ENCODE measurements at regions not wholly inside any gene's neighbourhood (a gene's known extent, or its start where the extent isn't known, plus 50 kb on each side); places are given as distances from the start of the nearest gene placed in this dataset.

DNA sequence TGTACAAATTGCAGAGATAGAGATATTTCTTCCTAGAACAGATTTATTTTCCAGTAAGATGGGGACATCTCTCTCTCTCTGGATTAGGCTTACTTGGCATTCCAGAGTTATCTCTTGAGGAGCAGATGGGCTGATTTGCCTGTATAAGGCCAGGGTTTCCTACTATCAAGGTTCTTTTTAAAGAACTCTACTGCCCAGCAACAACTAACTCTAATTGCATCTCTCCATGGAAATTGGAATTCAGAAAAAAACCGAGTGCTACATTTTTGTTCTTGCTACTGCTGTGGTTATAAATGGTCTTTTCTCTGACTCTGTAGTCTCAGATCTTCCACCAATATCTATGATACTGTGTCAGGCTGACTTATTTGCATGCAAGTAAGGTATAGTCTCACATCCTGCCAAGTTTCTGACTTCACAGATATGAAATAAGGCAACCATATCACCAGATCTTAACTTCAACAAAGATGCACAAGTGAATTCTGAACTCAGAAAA lies 161.1 kb downstream of the CRPPA start:
- intact Hi-C loops (cut with micrococcal nuclease) (loop anchor here (2.0 to 10.0 kb wide), 3 partner anchors 233 to 495 kb away; partner anchors contain the start of genes ANKMY2 and TSPAN13), in situ Hi-C loops (cut with MboI) (loop anchor here (10.0 kb wide), 1 partner anchor 305 kb away; no protein-coding TSS in a partner anchor)
- H3K4me2 ChIP-seq (ENCODE audit: insufficient read depth, low read length), result peak overlapping the region; percentile 34; the same call in 1 of the 2 replicates
- FAIRE-seq (no peak), ATAC-seq (peak; percentile 60), DNase-seq (ENCODE audit: extremely low read depth in 1 of 4, low spot score in 3 of 4) (peak; percentile 25 to 75 (median 32))
- H3K9me3 ChIP-seq (replicated peaks; ENCODE audit: control insufficient read depth, insufficient read depth, low read depth, low read length), result peaks cover 2% of the 10 kb centered on the region; the same call in 1 of the 2 replicates
- no peaks in the 10 kb centered on the region for H4K20me1 ChIP-seq (replicated peaks; ENCODE audit: control insufficient read depth, insufficient read depth, low read length)
- peaks cover 38% of the 10 kb centered on the region for H3K79me2 ChIP-seq (ENCODE audit: control insufficient read depth, insufficient read depth, low read length)
- H2AFZ ChIP-seq (ENCODE audit: low read depth, low read length), result no peak overlapping the region
- no peak overlapping the region; a peak in 1 of 4 replicates for H3K9ac ChIP-seq (ENCODE audit: insufficient read depth in 1 of 2, low read depth in 2 of 2, low read length in 2 of 2)
- peaks cover 0 to 22% of the 10 kb centered on the region in 2 experiments; a peak in 3 of 5 replicates for H3K4me1 ChIP-seq (replicated peaks in 1 of 2; ENCODE audit: control insufficient read depth in 2 of 2, insufficient read depth in 2 of 2, low read length in 2 of 2)
- peaks cover 24% of the 10 kb centered on the region for H3K36me3 ChIP-seq (ENCODE audit: control insufficient read depth, insufficient read depth, low read length)
- ChIA-PET CTCF (ENCODE audit: low intra/inter-chr PET ratio) (no interaction called here), POLR2A (interaction anchor here (1.2 to 1.4 kb wide), 2 partner anchors 8 to 10 kb away, joined by 3 read pairs; no protein-coding TSS in a partner anchor)
- no peaks in the 10 kb centered on the region for H3K9me1 ChIP-seq (ENCODE audit: control insufficient read depth, insufficient read depth, low read length)
- H3K27ac ChIP-seq (ENCODE audit: extremely low read depth, low read depth, low read length), result peak overlapping the region; percentile 93
- WGBS (ENCODE audit: insufficient coverage, low coverage, missing lambda C conversion rate), result 0% methylated on average over 1 of the region's 1 CpG
- BruUV-seq (replicated peaks), result no TSS peak
- H3K4me3 ChIP-seq, result no peak overlapping the region
- H3K27me3 ChIP-seq (ENCODE audit: control insufficient read depth in 2 of 2, insufficient read depth in 2 of 2, low read length in 2 of 2), result no peaks in the 10 kb centered on the region
- TF ChIP-seq, protein P1, sequence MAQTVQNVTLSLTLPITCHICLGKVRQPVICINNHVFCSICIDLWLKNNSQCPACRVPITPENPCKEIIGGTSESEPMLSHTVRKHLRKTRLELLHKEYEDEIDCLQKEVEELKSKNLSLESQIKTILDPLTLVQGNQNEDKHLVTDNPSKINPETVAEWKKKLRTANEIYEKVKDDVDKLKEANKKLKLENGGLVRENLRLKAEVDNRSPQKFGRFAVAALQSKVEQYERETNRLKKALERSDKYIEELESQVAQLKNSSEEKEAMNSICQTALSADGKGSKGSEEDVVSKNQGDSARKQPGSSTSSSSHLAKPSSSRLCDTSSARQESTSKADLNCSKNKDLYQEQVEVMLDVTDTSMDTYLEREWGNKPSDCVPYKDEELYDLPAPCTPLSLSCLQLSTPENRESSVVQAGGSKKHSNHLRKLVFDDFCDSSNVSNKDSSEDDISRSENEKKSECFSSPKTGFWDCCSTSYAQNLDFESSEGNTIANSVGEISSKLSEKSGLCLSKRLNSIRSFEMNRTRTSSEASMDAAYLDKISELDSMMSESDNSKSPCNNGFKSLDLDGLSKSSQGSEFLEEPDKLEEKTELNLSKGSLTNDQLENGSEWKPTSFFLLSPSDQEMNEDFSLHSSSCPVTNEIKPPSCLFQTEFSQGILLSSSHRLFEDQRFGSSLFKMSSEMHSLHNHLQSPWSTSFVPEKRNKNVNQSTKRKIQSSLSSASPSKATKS (CRISPR knock-in tag; IDR thresholded peaks at IDR 0.05), result no peak
- TF ChIP-seq PHF8 (IDR thresholded peaks at IDR 0.05; ENCODE audit: borderline replicate concordance, low read length), result no peak
- TF ChIP-seq HMBOX1 (IDR thresholded peaks at IDR 0.05), result peak; percentile 49
- TF ChIP-seq JUN (IDR thresholded peaks at IDR 0.05; ENCODE audit: borderline replicate concordance, low read depth, low read length), result no peak
- no peak for TF ChIP-seq JUN (CRISPR knock-in tag; IDR thresholded peaks at IDR 0.05; ENCODE audit: borderline replicate concordance)
- no peak for TF ChIP-seq ZNF23 (CRISPR knock-in tag; IDR thresholded peaks at IDR 0.05)
- TF ChIP-seq YY1 (IDR thresholded peaks at IDR 0.05; ENCODE audit: borderline replicate concordance in 1 of 3, control insufficient read depth in 1 of 3, extremely low read depth in 1 of 3, insufficient read depth in 3 of 3, insufficient read length in 1 of 3, insufficient replicate concordance in 2 of 3, low read depth in 1 of 3, low read length in 2 of 3), result no peak
- no peak for TF ChIP-seq CCAR2 (IDR thresholded peaks at IDR 0.05; ENCODE audit: low read depth, low read length)
- no peak for TF ChIP-seq ZZZ3 (IDR thresholded peaks at IDR 0.05)
- peak; percentile 81 for TF ChIP-seq HDAC2 (IDR thresholded peaks at IDR 0.05)
- no peak for TF ChIP-seq SNRNP70 (optimal IDR thresholded peaks at IDR 0.05; ENCODE audit: low read depth, low read length)
- peak; percentile 57 for TF ChIP-seq EP300 (IDR thresholded peaks at IDR 0.05; ENCODE audit: low read length)
- 0 out of 2 replicates have a peak, but pooled peaks have one; percentile 10 for TF ChIP-seq ZNF551 (CRISPR knock-in tag; IDR thresholded peaks at IDR 0.05)
- TF ChIP-seq ZNF121 (CRISPR knock-in tag; conservative IDR thresholded peaks at IDR 0.05), result no peak
- no peak for TF ChIP-seq NR2C2 (CRISPR knock-in tag; IDR thresholded peaks at IDR 0.05)
- TF ChIP-seq NR2C2 (tag; IDR thresholded peaks at IDR 0.05), result peak; percentile 27; the same call in 1 of the 2 replicates
- TF ChIP-seq SAFB (IDR thresholded peaks at IDR 0.05; ENCODE audit: borderline replicate concordance, low read depth, low read length), result no peak
- TF ChIP-seq MIER1 (IDR thresholded peaks at IDR 0.05; ENCODE audit: low read depth), result no peak
- TF ChIP-seq ZNF384 (IDR thresholded peaks at IDR 0.05; ENCODE audit: low read depth, low read length), result no peak
- TF ChIP-seq MED1 (CRISPR knock-in tag; IDR thresholded peaks at IDR 0.05; ENCODE audit: borderline replicate concordance), result no peak
- no peak for TF ChIP-seq GABPB2 (CRISPR knock-in tag; conservative IDR thresholded peaks at IDR 0.05)
